SK-N-SH treated with all-trans-retinoic acid at 6 μM for 48 hours (cell line): ENCODE measurements at regions not wholly inside any gene's neighbourhood (a gene's known extent, or its start where the extent isn't known, plus 50 kb on each side); places are given as distances from the start of the nearest gene placed in this dataset.

ENCODE experiments used
- ARNTL ChIP-seq: fragments of 450-650 bp; formaldehyde crosslinking; IDR thresholded peaks from 2 replicates; pipeline ENCODE4 v1.5.0; 2020; ENCODE audit warnings: low read depth, mild to moderate bottlenecking, moderate library complexity, borderline replicate concordance
- TOX ChIP-seq: fragments of 250-450 bp; sonication (Bioruptor Pico); IDR thresholded peaks from 2 replicates; pipeline ENCODE4 v1.8.0; 2021; ENCODE audit warnings: mild to moderate bottlenecking, moderate library complexity, borderline replicate concordance
- ZC3H10 ChIP-seq: fragments of 250-450 bp; sonication (Bioruptor Pico); IDR thresholded peaks from 2 replicates; pipeline ENCODE4 v1.5.1; 2021; ENCODE audit warnings: mild to moderate bottlenecking, moderate library complexity
- ZNF8 ChIP-seq: fragments of 450-650 bp; formaldehyde crosslinking; IDR thresholded peaks from 2 replicates; pipeline ENCODE4 v1.5.0; 2020; ENCODE audit warnings: mild to moderate bottlenecking, moderate library complexity
- TF ChIP-seq, protein P1 (sequence below): fragments of 250-450 bp; sonication (Bioruptor Pico); IDR thresholded peaks from 2 replicates; pipeline ENCODE4 v1.8.0; 2020; ENCODE audit warnings: mild to moderate bottlenecking, moderate library complexity, borderline replicate concordance

DNA sequence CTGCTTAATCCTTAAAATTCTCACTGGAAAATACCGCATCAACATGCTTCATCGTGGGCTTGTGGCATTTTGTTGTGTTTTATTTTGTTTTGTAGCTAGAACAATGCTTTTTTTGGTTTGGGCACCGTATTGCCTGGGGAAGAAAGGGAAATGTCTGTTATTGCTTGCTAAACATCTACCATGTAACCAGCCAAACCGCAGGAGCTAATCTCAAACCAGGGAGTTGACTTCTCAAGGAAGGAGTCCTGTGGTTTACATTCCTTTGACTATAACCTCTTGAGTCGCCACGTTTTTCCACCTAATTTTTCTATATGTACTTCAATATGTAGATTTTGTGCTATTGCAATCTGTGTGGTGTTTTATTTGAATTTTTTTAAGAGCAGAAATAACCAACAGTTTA, 593.5 kb upstream of the SOX9 start:
- no peak for TF ChIP-seq TOX (CRISPR knock-in tag)
- no peak for TF ChIP-seq ARNTL (CRISPR knock-in tag)
- TF ChIP-seq ZC3H10 (CRISPR knock-in tag) = no peak
- TF ChIP-seq ZNF8 (CRISPR knock-in tag) = no peak
- TF ChIP-seq, protein P1, sequence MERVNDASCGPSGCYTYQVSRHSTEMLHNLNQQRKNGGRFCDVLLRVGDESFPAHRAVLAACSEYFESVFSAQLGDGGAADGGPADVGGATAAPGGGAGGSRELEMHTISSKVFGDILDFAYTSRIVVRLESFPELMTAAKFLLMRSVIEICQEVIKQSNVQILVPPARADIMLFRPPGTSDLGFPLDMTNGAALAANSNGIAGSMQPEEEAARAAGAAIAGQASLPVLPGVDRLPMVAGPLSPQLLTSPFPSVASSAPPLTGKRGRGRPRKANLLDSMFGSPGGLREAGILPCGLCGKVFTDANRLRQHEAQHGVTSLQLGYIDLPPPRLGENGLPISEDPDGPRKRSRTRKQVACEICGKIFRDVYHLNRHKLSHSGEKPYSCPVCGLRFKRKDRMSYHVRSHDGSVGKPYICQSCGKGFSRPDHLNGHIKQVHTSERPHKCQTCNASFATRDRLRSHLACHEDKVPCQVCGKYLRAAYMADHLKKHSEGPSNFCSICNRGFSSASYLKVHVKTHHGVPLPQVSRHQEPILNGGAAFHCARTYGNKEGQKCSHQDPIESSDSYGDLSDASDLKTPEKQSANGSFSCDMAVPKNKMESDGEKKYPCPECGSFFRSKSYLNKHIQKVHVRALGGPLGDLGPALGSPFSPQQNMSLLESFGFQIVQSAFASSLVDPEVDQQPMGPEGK = no peak
